Esophagus squamous epithelium (tissue), 5 donors: ENCODE measurements at regions not wholly inside any gene's neighbourhood (a gene's known extent, or its start where the extent isn't known, plus 50 kb on each side); places are given as distances from the start of the nearest gene placed in this dataset.

Experiments used
- DNase-seq: peaks from one replicate; lab custom pipeline; 2025; lab: John Stamatoyannopoulos, UW
- H3K27ac ChIP-seq, 4 donors: fragments of 200-600 bp; sonication (generic); one replicate each; pipeline ENCODE4 v1.5.1; 2016 to 2019; ENCODE audit warnings: mild to moderate bottlenecking in 1 of 4
- H3K27me3 ChIP-seq, 4 donors: fragments of 200-600 bp; sonication (generic); 1 replicate in 3 of 4; 2 replicates in 1 of 4; pipeline versions ENCODE4 v1.5.1 to v1.6.0; 2017 to 2021; ENCODE audit warnings: antibody characterized with exemption in 1 of 4
- H3K36me3 ChIP-seq, 3 donors: fragments of 200-600 bp; sonication (generic); one replicate each; pipeline ENCODE4 v1.5.1; 2016 to 2019
- H3K4me1 ChIP-seq, 3 donors: fragments of 200-600 bp; sonication (generic); one replicate each; pipeline ENCODE4 v1.5.1; 2017 to 2019
- H3K4me3 ChIP-seq, 4 donors: fragments of 200-600 bp; sonication (generic); 1 replicate in 3 of 4; 2 replicates in 1 of 4; pipeline ENCODE4 v1.5.1; 2016 to 2019; ENCODE audit warnings: mild to moderate bottlenecking in 2 of 4, moderate library complexity in 1 of 4
- H3K9me3 ChIP-seq, 3 donors: fragments of 200-600 bp; sonication (generic); one replicate each; pipeline ENCODE4 v1.5.1; 2016 to 2019
- POLR2A ChIP-seq, 4 donors: fragments of 450-650 bp; IDR thresholded peaks; one replicate each; pipeline ENCODE4 v1.6.1; 2017; ENCODE audit warnings: antibody characterized with exemption in 4 of 4, mild to moderate bottlenecking in 4 of 4, moderate library complexity in 3 of 4
- WGBS, 2 donors: methylation state at CpG; one replicate each; pipeline ENCODE4 v1.1.5; 2018; 5-methylcytosine and 5-hydroxymethylcytosine counted together
- intact Hi-C: fragments of 100-400 bp; cut with DNase I; formaldehyde crosslinking; loops from one replicate; pipeline ENCODE4 v1.15.0; 2022
- TF ChIP-seq, protein P1 (sequence below), 6 experiments: fragments of 450-650 bp in 4 of 6; fragments of 200-600 bp in 2 of 6; sonication (generic) in 2 of 6; IDR thresholded peaks; one replicate each; pipeline ENCODE4 v1.5.1; 2016 to 2019; ENCODE audit warnings: antibody characterized with exemption in 6 of 6, mild to moderate bottlenecking in 4 of 6, moderate library complexity in 4 of 6
- donor health status: DM: yes; HTN: yes; CAD: no.

DNA sequence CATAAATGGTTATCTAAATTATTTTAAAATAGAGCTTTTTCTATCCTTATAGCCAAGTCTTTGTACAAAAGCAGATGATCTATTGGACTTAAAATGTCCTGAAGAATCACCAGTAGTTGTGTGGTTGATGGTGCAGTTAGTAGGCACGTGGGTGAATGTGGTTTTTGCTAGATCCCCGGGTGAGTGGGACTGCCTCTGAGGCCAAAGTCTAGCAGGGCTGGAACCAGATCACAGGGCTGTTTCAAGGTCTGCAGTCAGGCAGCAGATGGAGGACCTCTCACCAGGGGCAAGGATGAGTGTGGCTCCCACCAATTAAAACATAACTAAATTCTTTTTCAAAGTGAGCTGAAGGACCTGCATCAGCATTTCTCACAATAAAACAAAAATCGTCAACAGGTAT lies 604.7 kb upstream of the FTMT start:
- TF ChIP-seq, protein P1, sequence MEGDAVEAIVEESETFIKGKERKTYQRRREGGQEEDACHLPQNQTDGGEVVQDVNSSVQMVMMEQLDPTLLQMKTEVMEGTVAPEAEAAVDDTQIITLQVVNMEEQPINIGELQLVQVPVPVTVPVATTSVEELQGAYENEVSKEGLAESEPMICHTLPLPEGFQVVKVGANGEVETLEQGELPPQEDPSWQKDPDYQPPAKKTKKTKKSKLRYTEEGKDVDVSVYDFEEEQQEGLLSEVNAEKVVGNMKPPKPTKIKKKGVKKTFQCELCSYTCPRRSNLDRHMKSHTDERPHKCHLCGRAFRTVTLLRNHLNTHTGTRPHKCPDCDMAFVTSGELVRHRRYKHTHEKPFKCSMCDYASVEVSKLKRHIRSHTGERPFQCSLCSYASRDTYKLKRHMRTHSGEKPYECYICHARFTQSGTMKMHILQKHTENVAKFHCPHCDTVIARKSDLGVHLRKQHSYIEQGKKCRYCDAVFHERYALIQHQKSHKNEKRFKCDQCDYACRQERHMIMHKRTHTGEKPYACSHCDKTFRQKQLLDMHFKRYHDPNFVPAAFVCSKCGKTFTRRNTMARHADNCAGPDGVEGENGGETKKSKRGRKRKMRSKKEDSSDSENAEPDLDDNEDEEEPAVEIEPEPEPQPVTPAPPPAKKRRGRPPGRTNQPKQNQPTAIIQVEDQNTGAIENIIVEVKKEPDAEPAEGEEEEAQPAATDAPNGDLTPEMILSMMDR (IDR thresholded peaks at IDR 0.05), result no peak
- TF ChIP-seq POLR2A (IDR thresholded peaks at IDR 0.05), result no peak
- no peak for DNase-seq
- Histone ChIP-seq H3K9me3 (no peaks in the 10 kb centered on the region), H3K36me3 (no peaks in the 10 kb centered on the region), H3K4me1 (no peaks in the 10 kb centered on the region), H3K27ac (no peak overlapping the region), H3K4me3 (no peak overlapping the region), H3K27me3 (no peaks in the 10 kb centered on the region)
- intact Hi-C loops, result no loop called here
- 44 to 61% methylated on average over 3 of the region's 3 CpGs for WGBS, 2 donors

DNA sequence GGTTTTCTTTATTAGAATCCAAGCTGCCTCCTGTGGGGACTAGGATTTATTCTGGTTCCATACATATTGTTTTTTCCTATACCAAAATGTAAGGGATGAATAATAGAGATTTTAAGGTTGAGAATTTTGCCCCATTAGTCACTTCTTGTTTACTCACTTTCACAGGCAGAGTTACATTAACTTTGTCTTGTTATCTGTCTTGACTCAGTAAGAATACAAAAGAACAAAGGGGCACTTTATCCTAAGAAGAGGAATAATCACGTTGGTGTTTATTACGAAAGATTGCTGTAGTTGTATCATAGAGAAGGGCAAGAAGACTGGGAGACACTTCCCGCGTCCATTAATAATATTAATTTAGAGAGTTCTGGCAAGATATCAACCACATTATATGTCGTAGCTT lies 599.7 kb upstream of the FTMT start:
- Histone ChIP-seq H3K4me3 (no peak overlapping the region), H3K36me3 (no peaks in the 10 kb centered on the region), H3K9me3 (no peaks in the 10 kb centered on the region), H3K27me3 (no peaks in the 10 kb centered on the region), H3K4me1 (no peaks in the 10 kb centered on the region), H3K27ac (no peak overlapping the region)
- 43 to 57% methylated on average over 5 of the region's 5 CpGs for WGBS, 2 donors
- intact Hi-C loops, result no loop called here
- TF ChIP-seq, protein P1 (IDR thresholded peaks at IDR 0.05), result no peak
- no peak for TF ChIP-seq POLR2A (IDR thresholded peaks at IDR 0.05)
- DNase-seq, result no peak

DNA sequence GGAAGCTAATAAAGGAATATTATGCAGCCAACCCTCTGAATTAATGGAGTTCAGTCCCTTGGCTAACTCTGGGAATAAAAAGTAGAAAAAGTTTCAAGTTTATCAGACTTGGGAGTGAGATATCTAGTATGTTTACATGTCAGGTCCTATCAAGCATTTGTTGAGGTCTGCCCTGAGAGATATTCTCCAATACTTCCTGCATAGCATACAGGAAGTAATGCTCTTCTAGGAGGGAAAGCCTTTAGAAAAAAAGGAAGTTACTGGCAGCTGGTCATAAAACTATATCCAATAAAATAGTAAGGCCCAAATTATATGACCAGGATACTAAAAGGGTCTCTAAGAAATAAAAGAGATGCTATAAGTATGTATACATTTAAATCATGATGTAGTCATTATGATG lies 594.1 kb upstream of the FTMT start:
- intact Hi-C loops, result no loop called here
- Histone ChIP-seq H3K27me3 (no peaks in the 10 kb centered on the region), H3K36me3 (no peaks in the 10 kb centered on the region), H3K27ac (no peak overlapping the region), H3K4me3 (no peak overlapping the region), H3K9me3 (no peaks in the 10 kb centered on the region), H3K4me1 (no peaks in the 10 kb centered on the region)
- TF ChIP-seq, protein P1 (IDR thresholded peaks at IDR 0.05), result no peak
- no peak for TF ChIP-seq POLR2A (IDR thresholded peaks at IDR 0.05)
- no peak for DNase-seq

DNA sequence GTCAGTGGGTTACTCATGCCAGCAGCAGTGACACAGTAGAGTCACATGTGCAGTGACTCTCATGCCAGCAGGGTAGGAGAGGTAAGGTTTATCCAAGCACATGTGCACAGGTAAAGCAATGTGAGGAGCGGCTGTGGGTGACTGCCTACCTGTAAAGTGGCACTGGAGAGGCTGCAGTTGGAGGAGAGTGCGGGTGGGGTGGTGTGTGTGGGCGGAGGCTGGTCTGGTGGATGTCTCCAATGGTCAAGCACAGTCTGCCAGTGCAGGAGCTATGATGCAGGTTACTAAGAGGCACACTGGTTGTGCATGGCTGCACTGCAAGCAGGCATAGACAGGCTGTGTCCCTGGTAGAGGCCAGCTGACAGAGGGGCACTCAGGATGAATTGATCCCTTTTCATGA lies 588.2 kb upstream of the FTMT start:
- no peaks in the 10 kb centered on the region for H3K27me3 ChIP-seq
- H3K9me3 ChIP-seq, result no peaks in the 10 kb centered on the region
- H3K36me3 ChIP-seq, result no peaks in the 10 kb centered on the region
- no peak for DNase-seq
- intact Hi-C loops, result no loop called here
- no peak for TF ChIP-seq POLR2A (IDR thresholded peaks at IDR 0.05)
- TF ChIP-seq, protein P1 (IDR thresholded peaks at IDR 0.05), result no peak
- WGBS, 2 donors, result 78 to 83% methylated on average over 1 to 3 of the region's 3 CpGs
- no peaks in the 10 kb centered on the region for H3K4me1 ChIP-seq
- no peak overlapping the region for H3K27ac ChIP-seq
- H3K4me3 ChIP-seq, result no peak overlapping the region

DNA sequence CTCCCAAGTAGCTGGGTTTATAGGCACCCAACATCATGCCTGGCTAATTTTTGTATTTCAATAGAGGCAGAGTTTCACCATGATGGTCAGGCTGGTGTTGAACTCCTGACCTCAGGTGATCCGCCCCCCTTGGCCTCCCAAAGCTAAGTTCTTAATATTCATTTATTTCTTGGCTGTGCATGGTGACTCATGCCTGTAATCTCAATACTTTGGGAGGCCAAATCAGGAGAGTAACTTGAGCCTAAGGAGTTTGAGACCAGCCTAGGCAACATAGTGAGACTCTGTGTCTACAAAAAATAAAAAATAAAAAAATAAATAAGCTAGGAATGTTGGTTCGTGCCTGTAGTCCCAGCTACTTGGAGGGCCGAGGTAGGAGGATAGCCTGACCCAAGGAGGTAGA lies 587.1 kb upstream of the FTMT start:
- no peak for DNase-seq
- Histone ChIP-seq H3K9me3 (no peaks in the 10 kb centered on the region), H3K27ac (no peak overlapping the region), H3K4me1 (no peaks in the 10 kb centered on the region), H3K36me3 (no peaks in the 10 kb centered on the region), H3K4me3 (no peak overlapping the region), H3K27me3 (no peaks in the 10 kb centered on the region)
- TF ChIP-seq, protein P1 (IDR thresholded peaks at IDR 0.05), result no peak
- TF ChIP-seq POLR2A (IDR thresholded peaks at IDR 0.05), result no peak
- WGBS, 2 donors, result 57 to 69% methylated on average over 3 of the region's 3 CpGs
- intact Hi-C loops, result no loop called here
